ENCODE measurements at regions not wholly inside any gene's neighbourhood (a gene's known extent, or its start where the extent isn't known, plus 50 kb on each side); places are given as distances from the start of the nearest gene placed in this dataset.

DNA sequence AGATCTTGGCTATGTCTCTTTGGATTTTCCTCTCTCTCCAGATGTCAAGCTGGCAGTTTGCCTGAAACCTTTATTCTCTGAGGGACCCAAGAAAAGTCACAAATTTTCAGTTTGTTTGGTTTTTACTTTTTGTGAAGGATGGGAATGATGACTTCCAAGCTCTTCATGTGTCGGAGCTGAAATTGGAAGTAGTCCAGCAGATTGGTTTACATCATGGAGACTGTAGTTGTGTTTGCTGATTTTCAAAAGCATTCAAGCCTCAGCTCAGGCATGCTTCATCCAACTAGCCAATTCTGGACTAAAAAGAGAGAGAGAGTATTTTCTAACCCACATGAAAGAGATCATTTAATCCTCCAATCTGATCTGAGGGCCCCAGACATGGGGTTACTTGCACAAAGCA, 326.2 kb upstream of the AUTS2 start:
- H3K4me1 ChIP-seq (ENCODE audit: low read length) = no peaks in the 10 kb centered on the region
- H2AFZ ChIP-seq (ENCODE audit: low read length) = no peak overlapping the region
- no peaks in the 10 kb centered on the region for H3K9me3 ChIP-seq (replicated peaks; ENCODE audit: insufficient read depth, low read length)
- no peak overlapping the region for H3K9ac ChIP-seq (ENCODE audit: low read length)
- H4K20me1 ChIP-seq (ENCODE audit: insufficient read depth, low read length) = no peaks in the 10 kb centered on the region
- no peaks in the 10 kb centered on the region for H3F3A ChIP-seq (ENCODE audit: insufficient read depth, low read length)
- H3K36me3 ChIP-seq (replicated peaks; ENCODE audit: insufficient read depth, low read length) = no peaks in the 10 kb centered on the region
- H3K4me3 ChIP-seq (ENCODE audit: low read length) = no peak overlapping the region
- H3K79me2 ChIP-seq (ENCODE audit: low read length) = no peaks in the 10 kb centered on the region
- no peaks in the 10 kb centered on the region for H3K9me2 ChIP-seq (replicated peaks; ENCODE audit: insufficient read depth, low read length)
- TF ChIP-seq EZH2 (optimal IDR thresholded peaks at IDR 0.05; ENCODE audit: low read depth, low read length) (no peak), EZH2phosphoT487 (IDR thresholded peaks at IDR 0.05; ENCODE audit: low read length) (no peak)
- no peak for DNase-seq
- H3K4me2 ChIP-seq (ENCODE audit: low read depth, low read length) = no peak overlapping the region
- no peak overlapping the region for H3K27ac ChIP-seq (ENCODE audit: low read length)
- H3K27me3 ChIP-seq (replicated peaks; ENCODE audit: insufficient read depth, low read length) = no peaks in the 10 kb centered on the region

DNA sequence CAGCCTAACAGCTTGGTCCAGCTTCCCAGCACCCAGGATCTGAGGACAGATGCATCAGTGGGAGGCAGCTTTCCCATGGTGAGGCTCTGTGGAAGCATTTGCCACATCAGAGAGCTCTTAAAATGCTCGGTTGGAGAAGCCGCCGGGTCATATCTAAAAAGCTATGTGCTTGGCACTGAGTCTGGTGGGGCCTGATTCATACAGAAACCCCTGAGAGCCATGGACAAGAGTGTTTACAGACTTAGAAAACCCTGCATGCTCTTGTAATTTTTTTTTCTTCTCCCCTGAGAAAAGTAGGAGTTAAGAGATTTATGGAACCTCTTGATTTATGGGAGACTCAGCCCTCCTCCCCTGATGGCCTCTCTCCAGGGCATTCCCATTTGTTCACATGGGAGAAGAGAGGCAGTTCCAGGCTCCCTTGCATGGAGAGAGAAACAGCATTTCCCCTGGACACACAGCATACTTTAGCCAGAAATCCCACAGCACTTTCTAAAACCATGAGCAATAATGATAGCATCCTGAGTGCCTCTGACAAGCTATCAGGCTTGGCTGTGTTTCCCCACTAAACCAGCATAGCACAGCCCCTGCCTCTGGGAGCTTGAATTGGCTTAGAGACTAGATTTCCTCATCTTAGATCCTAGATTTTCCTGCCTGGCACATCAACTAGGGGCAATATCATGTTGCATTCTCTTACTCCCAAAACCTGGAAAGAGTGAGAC, 322.1 kb upstream of the AUTS2 start:
- TF ChIP-seq, protein P1, sequence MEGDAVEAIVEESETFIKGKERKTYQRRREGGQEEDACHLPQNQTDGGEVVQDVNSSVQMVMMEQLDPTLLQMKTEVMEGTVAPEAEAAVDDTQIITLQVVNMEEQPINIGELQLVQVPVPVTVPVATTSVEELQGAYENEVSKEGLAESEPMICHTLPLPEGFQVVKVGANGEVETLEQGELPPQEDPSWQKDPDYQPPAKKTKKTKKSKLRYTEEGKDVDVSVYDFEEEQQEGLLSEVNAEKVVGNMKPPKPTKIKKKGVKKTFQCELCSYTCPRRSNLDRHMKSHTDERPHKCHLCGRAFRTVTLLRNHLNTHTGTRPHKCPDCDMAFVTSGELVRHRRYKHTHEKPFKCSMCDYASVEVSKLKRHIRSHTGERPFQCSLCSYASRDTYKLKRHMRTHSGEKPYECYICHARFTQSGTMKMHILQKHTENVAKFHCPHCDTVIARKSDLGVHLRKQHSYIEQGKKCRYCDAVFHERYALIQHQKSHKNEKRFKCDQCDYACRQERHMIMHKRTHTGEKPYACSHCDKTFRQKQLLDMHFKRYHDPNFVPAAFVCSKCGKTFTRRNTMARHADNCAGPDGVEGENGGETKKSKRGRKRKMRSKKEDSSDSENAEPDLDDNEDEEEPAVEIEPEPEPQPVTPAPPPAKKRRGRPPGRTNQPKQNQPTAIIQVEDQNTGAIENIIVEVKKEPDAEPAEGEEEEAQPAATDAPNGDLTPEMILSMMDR (IDR thresholded peaks at IDR 0.05; ENCODE audit: low read length) = no peak
- TF ChIP-seq EZH2 (optimal IDR thresholded peaks at IDR 0.05; ENCODE audit: low read depth, low read length) (no peak), EZH2phosphoT487 (IDR thresholded peaks at IDR 0.05; ENCODE audit: low read length) (no peak)
- H3K9ac ChIP-seq (ENCODE audit: low read length) = no peak overlapping the region
- no peaks in the 10 kb centered on the region for H3K79me2 ChIP-seq (ENCODE audit: low read length)
- no peak overlapping the region for H2AFZ ChIP-seq (ENCODE audit: low read length)
- H3K4me1 ChIP-seq (ENCODE audit: low read length) = no peaks in the 10 kb centered on the region
- no peaks in the 10 kb centered on the region for H4K20me1 ChIP-seq (ENCODE audit: insufficient read depth, low read length)
- DNase-seq = no peak
- no peaks in the 10 kb centered on the region for H3F3A ChIP-seq (ENCODE audit: insufficient read depth, low read length)
- no peaks in the 10 kb centered on the region for H3K36me3 ChIP-seq (replicated peaks; ENCODE audit: insufficient read depth, low read length)
- H3K27me3 ChIP-seq (replicated peaks; ENCODE audit: insufficient read depth, low read length) = no peaks in the 10 kb centered on the region
- H3K4me3 ChIP-seq (ENCODE audit: low read length) = no peak overlapping the region
- no peak overlapping the region for H3K27ac ChIP-seq (ENCODE audit: low read length)
- H3K9me2 ChIP-seq (replicated peaks; ENCODE audit: insufficient read depth, low read length) = no peaks in the 10 kb centered on the region
- H3K4me2 ChIP-seq (ENCODE audit: low read depth, low read length) = no peak overlapping the region
- H3K9me3 ChIP-seq (replicated peaks; ENCODE audit: insufficient read depth, low read length) = no peaks in the 10 kb centered on the region

- no peak overlapping the region for H3K4me2 ChIP-seq (ENCODE audit: low read depth, low read length)
- TF ChIP-seq, protein P1 (IDR thresholded peaks at IDR 0.05; ENCODE audit: low read length) = no peak
- H3K36me3 ChIP-seq (replicated peaks; ENCODE audit: insufficient read depth, low read length) = no peaks in the 10 kb centered on the region
- no peaks in the 10 kb centered on the region for H3K9me2 ChIP-seq (replicated peaks; ENCODE audit: insufficient read depth, low read length)
- no peaks in the 10 kb centered on the region for H3F3A ChIP-seq (ENCODE audit: insufficient read depth, low read length)
- no peaks in the 10 kb centered on the region for H3K27me3 ChIP-seq (replicated peaks; ENCODE audit: insufficient read depth, low read length)
- no peaks in the 10 kb centered on the region for H3K4me1 ChIP-seq (ENCODE audit: low read length)
- DNase-seq = no peak
- H3K79me2 ChIP-seq (ENCODE audit: low read length) = no peaks in the 10 kb centered on the region
- H3K4me3 ChIP-seq (ENCODE audit: low read length) = no peak overlapping the region
- H4K20me1 ChIP-seq (ENCODE audit: insufficient read depth, low read length) = no peaks in the 10 kb centered on the region
- H3K9me3 ChIP-seq (replicated peaks; ENCODE audit: insufficient read depth, low read length) = no peaks in the 10 kb centered on the region
- H2AFZ ChIP-seq (ENCODE audit: low read length) = no peak overlapping the region
- H3K27ac ChIP-seq (ENCODE audit: low read length) = no peak overlapping the region
- no peak overlapping the region for H3K9ac ChIP-seq (ENCODE audit: low read length)
Measured at GRCh38 chr7:69277366-69277765, 320.9 kb upstream of the AUTS2 start.

DNA sequence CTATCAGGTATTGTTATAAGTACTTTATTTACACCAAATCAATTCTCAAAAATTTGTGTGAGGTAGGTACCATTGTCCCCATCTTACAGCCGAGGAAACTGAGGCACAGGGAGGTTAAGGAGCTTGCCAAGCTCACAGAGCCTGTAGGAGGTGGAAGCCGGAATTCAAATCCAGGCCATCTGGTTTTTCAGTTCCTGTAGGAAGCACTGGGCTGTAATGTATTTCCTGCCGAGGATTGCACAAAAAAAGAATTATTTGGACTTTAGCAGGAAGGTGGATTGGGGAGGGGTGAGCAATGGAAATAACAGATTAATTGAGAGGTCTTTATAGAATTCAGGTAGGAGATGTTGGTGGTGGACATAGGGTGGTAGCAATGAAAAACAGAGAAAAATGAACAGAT, 315.3 kb upstream of the AUTS2 start:
- TF ChIP-seq EZH2 (optimal IDR thresholded peaks at IDR 0.05; ENCODE audit: low read depth, low read length) = no peak
- TF ChIP-seq, protein P1 (IDR thresholded peaks at IDR 0.05; ENCODE audit: low read length) = no peak
- TF ChIP-seq EZH2phosphoT487 (IDR thresholded peaks at IDR 0.05; ENCODE audit: low read length) = no peak
- DNase-seq = no peak
- Histone ChIP-seq H3K27ac (ENCODE audit: low read length) (no peak overlapping the region), H3K4me3 (ENCODE audit: low read length) (no peak overlapping the region), H2AFZ (ENCODE audit: low read length) (no peak overlapping the region), H3K9me2 (replicated peaks; ENCODE audit: insufficient read depth, low read length) (no peaks in the 10 kb centered on the region), H3K27me3 (replicated peaks; ENCODE audit: insufficient read depth, low read length) (no peaks in the 10 kb centered on the region), H3K4me2 (ENCODE audit: low read depth, low read length) (no peak overlapping the region), H3F3A (ENCODE audit: insufficient read depth, low read length) (no peaks in the 10 kb centered on the region), H3K9me3 (replicated peaks; ENCODE audit: insufficient read depth, low read length) (no peaks in the 10 kb centered on the region), H3K79me2 (ENCODE audit: low read length) (no peaks in the 10 kb centered on the region), H3K9ac (ENCODE audit: low read length) (no peak overlapping the region), H4K20me1 (ENCODE audit: insufficient read depth, low read length) (no peaks in the 10 kb centered on the region), H3K36me3 (replicated peaks; ENCODE audit: insufficient read depth, low read length) (no peaks in the 10 kb centered on the region), H3K4me1 (ENCODE audit: low read length) (no peaks in the 10 kb centered on the region)
